GM04504 (cell line): ENCODE measurements at regions not wholly inside any gene's neighbourhood (a gene's known extent, or its start where the extent isn't known, plus 50 kb on each side); places are given as distances from the start of the nearest gene placed in this dataset.
"Not testable (repeated sequence)": the region's sequence is repeated elsewhere in the genome, so short reads cannot be mapped to it uniquely, and the experiment has no call there.

Source experiments
- DNase-seq: peaks from one replicate; pipeline ENCODE4 v3.0.0-alpha.2; 2012; ENCODE audit warnings: low read depth

- DNase-seq = no peak
Measured at GRCh38 chr17:13869331-13869940, 199.9 kb upstream of the COX10 start.

DNA sequence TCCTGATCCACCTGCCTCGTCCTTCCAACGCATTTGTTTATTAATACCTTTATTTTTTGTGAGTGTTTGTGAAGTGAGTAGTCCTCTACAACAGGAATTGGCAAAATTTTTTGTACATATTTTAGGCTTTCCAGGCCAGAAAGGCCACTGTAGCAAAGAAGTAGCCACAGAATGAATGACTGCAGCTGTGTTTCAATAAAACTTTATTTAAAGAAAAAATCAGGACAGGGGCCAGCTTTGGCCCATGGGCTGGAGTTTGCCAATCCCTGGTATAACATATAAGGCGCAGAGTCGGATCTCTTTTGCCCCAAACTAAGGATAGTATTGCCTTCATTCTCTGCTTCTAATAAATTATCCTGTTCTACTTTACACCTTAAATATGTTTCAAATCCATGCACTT, 198.0 kb upstream of the COX10 start:
- DNase-seq = no peak

- DNase-seq = no peak
Measured at GRCh38 chr17:13874134-13874533, 195.2 kb upstream of the COX10 start.

GRCh38 chr17:13874817-13875216, 194.5 kb upstream of the COX10 start:
- no peak for DNase-seq

DNA sequence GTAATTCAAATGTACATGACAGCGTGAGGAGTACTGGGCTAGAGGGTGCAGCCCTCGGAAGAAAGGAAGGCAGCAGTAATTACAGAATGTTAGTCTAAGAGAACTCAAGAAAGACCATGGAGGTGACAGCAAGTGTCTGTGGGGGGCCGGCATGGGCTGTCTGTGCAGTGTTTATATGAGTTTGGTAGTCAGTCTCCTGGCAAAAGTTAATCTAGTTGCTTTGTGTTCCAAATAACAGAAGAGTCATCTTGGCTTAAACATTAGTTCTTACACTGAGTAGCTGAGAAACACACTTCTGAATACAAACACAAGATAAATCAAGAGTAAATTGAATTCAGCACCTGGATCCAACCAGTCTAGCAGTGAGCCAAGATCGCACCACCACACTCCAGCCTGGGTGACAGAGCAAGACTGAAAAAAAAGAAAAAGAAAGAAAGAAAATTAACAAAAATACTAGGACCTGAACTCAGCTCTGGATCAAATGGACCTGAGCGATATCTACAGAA, 189.3 kb upstream of the COX10 start:
- no peak for DNase-seq

GRCh38 chr17:13883659-13884058, 185.6 kb upstream of the COX10 start:
- no peak for DNase-seq

- DNase-seq = no peak
Measured at GRCh38 chr17:13884347-13884746, 185.0 kb upstream of the COX10 start.

DNA sequence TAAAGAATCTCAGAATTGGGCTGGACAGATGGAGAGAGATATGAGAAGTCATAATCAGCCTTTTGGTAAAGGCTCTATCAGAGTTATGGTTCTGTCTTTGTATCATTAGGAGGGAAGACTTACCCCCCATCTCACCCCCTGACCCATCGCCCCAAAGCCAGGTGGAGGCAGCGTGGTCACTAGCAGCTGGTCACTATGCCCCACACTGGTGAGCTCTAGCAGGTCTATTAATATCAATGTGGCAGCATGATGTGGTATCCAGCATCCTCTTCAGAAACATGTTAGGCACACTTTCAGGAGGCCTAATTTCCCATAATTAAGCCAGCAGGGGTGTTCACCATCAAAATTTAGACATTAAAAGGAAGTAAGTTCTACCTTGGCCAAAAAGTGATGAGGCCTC, 183.8 kb upstream of the COX10 start:
- DNase-seq = no peak

GRCh38 chr17:13885953-13886889, 183.1 kb upstream of the COX10 start:
- no peak for DNase-seq

GRCh38 chr17:13888056-13888609, 181.2 kb upstream of the COX10 start:
- DNase-seq = no peak

- DNase-seq = not testable (repeated sequence)
Measured at GRCh38 chr17:13908971-13909370, 160.3 kb upstream of the COX10 start.

GRCh38 chr17:13909901-13910519, 159.3 kb upstream of the COX10 start:
- DNase-seq = no peak

DNA sequence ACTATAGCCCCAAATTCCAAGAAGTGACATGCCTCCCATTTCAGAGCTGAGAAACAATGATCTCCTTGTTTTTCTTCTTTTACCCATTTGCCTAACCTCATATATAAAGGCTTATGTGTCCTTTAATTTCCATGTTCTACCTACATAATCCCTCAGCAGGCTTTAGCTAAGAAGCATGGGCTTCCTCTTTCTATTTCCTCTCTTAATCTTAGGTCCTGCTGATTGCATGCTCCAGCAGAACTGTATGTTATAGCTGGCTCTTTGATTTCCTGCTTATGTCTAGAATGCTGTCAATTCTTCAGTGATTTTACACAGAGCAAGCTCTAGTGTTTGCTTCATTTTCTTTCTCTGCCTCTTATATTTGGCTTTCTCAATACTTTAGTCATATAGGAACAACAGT, 151.7 kb upstream of the COX10 start:
- DNase-seq = no peak

GRCh38 chr17:13918247-13918646, 151.1 kb upstream of the COX10 start:
- no peak for DNase-seq

GRCh38 chr17:13919818-13920217, 149.5 kb upstream of the COX10 start:
- DNase-seq = no peak

GRCh38 chr17:13920413-13920812, 148.9 kb upstream of the COX10 start:
- no peak for DNase-seq

DNA sequence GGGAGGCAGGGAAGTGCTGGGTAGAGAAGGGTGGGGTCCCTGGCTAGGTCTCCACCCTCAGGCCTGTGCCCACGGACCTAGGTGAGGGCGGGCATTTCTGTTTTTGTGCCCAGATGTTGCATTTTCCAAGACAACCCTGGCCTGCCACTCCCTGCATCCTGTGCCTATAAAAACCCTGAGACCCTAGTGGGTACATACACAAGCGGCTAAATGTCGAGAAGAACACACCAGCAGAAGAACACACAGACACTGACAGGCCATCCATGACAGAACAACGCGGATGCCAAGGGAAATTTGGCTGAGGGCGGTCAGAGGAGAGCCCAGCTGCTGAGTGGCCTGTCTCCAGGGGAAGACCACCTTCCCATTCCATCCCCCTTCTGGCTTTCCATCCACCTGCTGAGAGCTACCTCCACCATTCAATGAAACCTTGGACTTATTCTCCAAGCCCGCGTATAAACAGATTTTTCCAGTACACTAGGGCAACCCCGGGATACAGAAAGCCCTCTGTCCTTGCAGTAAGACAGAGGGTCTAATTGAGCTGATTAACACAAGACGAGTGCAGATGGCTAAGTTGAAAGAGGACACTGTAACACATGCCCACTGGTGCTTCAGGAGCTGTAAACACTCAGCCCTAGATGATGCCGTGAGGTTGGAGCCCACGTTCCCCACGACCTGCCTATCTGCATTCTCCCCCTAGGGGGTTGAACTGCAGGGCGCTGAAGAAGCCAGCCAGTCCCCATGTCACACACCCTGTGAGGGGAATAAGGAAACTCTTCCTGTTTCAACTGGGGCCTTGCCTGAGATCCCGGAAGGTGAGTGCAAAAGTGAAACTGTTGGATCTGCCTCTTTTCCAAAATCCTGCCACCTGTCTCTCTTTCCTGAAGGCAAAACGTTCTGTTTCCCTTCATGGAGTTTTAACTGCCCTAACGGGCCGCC, 147.2 kb upstream of the COX10 start:
- DNase-seq = no peak

DNA sequence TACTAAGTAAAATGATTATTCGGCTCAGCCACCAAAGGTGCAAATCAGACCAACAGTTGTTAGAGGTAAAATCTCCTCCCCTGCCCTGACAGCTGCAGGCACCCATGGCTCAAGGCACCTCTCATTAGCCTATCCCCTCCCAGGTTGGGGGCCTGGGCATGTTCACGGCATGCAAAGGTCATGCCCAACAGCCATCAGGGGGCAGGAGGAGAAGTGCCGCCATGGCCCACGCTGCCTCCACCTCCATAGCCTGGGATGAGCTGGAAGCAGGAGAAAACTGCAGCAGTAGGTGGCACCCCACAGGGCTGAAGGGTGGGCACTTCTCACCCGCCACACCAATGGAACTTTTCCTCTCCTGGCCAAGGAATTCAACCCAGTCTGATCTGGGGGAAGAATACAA, 146.4 kb upstream of the COX10 start:
- no peak for DNase-seq

- no peak for DNase-seq
Measured at GRCh38 chr17:13925579-13925978, 143.7 kb upstream of the COX10 start.

DNA sequence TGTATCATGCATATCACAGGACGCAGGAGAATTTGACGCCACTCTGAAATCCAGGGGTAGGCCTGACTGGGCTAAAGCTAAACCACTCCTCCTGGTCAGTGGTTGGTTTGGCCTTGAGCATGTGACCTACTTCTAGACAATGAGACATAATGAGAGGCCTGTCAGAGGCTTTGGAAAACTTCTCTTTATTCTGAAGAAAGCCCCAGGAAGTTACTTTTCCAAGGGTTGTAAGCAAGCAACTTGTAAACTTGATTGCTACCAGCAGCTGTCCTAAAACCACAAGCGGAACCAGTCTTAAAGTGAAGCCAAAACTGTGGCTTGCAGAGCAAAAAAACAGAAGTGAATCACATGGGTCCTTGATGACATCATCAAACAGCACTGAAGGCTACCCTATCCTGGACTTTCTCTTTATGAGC, 138.2 kb upstream of the COX10 start:
- peak; percentile 62 for DNase-seq

DNA sequence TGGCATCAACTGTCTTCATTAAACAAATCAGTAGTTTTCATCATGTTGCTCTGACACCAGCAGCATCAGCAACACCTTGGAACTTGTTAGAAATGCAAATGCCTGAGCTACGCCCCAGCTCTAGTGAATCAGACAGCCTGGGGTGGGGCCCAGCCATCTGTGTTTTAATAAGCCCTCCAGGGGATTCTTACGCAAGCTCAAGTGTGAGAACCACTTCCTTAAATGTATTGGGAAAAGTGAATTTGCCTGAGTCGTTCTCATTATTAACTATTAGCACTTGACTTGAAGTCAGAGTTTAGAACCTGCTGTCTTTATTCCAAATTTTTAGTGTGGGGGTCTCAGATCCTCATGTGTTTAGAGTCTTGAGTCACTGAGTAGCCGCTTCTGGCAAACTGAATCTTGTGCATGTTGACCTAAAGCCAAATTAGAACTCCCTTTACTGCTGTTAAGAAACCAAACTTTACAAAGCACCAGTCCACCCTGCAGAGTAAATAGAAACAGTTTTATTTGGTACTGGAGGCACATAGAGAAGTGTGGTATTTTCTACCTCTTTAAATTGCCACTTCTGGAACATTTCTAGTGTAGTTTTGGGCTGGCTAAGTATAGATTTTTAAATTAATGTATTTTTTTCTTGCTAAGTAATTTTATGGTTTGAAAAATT, 137.4 kb upstream of the COX10 start:
- no peak for DNase-seq
